Activated T-cell treated with anti-CD3 and anti-CD28 coated beads, Interleukin-2, amount 50 U/mL, for 4 hours (primary cell): ENCODE measurements at regions not wholly inside any gene's neighbourhood (a gene's known extent, or its start where the extent isn't known, plus 50 kb on each side); places are given as distances from the start of the nearest gene placed in this dataset.

ENCODE experiments used
- ATAC-seq, 2 donors: fragments of 200-7000 bp; cut with Tn5 transposase; one replicate each; pipeline ENCODE4 v1.10.0; 2021
- DNase-seq: peaks from one replicate; pipeline ENCODE4 v3.0.0-alpha.2; 2020
- H3K27me3 Mint-ChIP-seq: one replicate; pipeline ENCODE4 v1.8.0; 2021; ENCODE audit warnings: low read depth, mixed read lengths
- H3K36me3 Mint-ChIP-seq: one replicate; pipeline ENCODE4 v1.8.0; 2022; ENCODE audit warnings: mixed read lengths; ENCODE audit not compliant: insufficient read depth
- H3K4me1 Mint-ChIP-seq: one replicate; pipeline ENCODE4 v1.8.0; 2021; ENCODE audit warnings: low read depth, mixed read lengths
- H3K4me3 Mint-ChIP-seq: one replicate; pipeline ENCODE4 v1.8.0; 2021; ENCODE audit warnings: mild to moderate bottlenecking, moderate library complexity, mixed read lengths
- H3K9me3 Mint-ChIP-seq: one replicate; pipeline ENCODE4 v1.8.0; 2021; ENCODE audit warnings: mixed read lengths

GRCh38 chr4:30953799-30954198, 233.6 kb downstream of the PCDH7 start:
- Mint-ChIP-seq H3K4me1 (no peaks in the 10 kb centered on the region), H3K27me3 (no peaks in the 10 kb centered on the region), H3K4me3 (no peak overlapping the region), H3K9me3 (peaks cover 4% of the 10 kb centered on the region), H3K36me3 (no peaks in the 10 kb centered on the region)
- ATAC-seq, result no peak
- DNase-seq, result no peak

DNA sequence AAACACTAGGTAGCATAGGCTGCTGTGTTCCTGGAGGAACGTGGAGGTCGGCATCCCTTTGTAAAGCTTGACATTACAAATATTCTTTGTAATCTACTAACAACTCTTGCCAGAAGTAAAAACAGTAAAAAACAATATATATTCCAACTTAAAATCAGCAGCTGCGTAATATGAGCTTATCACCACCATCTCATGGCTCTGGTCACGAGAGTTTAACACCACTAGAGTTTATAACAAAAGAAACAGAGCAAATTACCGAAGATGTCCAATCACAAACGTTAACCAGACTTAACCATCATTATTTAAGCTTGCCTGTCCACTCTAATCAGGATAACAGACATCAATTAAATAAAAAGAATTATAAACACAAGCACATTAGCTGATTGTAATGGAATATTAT, 236.7 kb downstream of the PCDH7 start:
- H3K9me3 Mint-ChIP-seq, result peaks cover 8% of the 10 kb centered on the region
- no peak for ATAC-seq
- H3K4me3 Mint-ChIP-seq, result no peak overlapping the region
- no peak for DNase-seq
- no peaks in the 10 kb centered on the region for H3K27me3 Mint-ChIP-seq
- no peaks in the 10 kb centered on the region for H3K4me1 Mint-ChIP-seq
- H3K36me3 Mint-ChIP-seq, result no peaks in the 10 kb centered on the region

DNA sequence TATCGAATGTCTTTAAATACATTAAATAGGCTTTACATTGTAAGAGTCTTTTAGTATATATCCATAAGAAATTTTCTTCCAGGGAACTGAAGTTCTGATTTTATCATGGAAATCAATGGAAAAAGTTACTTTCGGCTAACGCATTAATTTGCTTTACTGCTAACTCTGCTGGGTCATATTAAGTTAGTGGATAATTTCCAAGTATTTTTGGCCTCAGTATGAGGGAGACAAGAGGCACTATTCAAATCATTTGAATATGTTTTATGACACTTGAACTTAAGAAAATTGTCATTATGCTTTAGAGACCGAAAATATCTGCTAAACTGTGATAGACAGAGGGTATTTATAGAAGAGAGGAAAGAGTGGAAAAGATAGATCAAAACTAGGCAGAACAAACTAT, 237.5 kb downstream of the PCDH7 start:
- Mint-ChIP-seq H3K4me3 (no peak overlapping the region), H3K36me3 (no peaks in the 10 kb centered on the region), H3K27me3 (no peaks in the 10 kb centered on the region), H3K4me1 (no peaks in the 10 kb centered on the region), H3K9me3 (peaks cover 9% of the 10 kb centered on the region)
- no peak for ATAC-seq
- no peak for DNase-seq

DNA sequence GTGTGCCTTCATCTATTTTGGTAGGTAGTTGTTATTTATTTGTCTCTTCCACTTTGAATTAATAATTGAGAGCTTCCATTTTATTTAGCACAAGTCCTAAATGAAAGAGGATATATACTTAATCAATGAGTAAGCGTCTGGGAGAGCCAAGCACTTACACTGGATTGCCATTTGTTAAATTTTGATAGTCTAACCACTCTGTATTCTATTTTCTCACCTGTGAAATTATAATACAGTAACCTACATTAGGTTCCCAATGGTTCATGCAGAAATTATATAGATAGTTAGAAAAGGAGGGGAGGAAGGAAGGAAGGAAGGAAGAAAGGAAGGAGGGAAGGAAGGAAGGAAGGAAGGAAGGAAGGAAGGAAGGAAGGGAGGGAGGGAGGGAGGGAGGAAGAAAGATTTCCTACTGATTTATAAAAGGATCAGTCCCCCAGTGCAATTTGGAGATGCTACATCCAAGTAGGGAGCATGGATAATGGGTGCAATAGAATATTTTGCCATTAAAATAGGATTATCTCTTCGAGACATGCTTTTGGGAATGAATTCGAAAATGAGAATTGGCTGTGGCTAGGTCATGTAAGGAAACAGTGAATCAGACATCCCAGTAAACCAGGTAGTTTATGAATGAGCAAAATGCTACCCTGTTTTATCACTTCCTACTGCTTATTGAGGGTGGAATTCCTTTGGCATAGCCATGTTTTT, 239.8 kb downstream of the PCDH7 start:
- H3K36me3 Mint-ChIP-seq, result no peaks in the 10 kb centered on the region
- H3K4me3 Mint-ChIP-seq, result no peak overlapping the region
- H3K4me1 Mint-ChIP-seq, result no peaks in the 10 kb centered on the region
- DNase-seq (no peak), ATAC-seq (no peak)
- no peaks in the 10 kb centered on the region for H3K27me3 Mint-ChIP-seq
- H3K9me3 Mint-ChIP-seq, result peaks cover 17% of the 10 kb centered on the region

DNA sequence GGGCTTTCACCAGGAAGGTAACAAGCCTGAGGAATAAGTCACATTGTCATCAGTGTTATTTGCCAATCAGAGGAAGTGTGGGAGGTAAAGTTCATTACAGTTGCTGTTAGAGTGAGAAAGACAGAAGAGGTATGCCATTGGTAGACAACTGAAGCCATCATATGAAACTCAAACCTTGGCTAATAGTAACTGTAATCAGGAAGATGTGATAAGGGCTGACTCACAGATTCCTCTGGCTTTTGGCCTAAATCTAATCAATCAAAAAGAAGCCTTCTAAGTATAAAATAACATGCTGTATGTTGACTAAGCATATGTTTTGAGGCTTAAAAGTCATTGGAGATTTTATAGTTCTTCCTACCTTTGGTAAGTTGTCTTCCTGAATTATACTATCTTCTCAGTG, 242.8 kb downstream of the PCDH7 start:
- no peak for ATAC-seq
- Mint-ChIP-seq H3K36me3 (no peaks in the 10 kb centered on the region), H3K4me3 (no peak overlapping the region), H3K4me1 (no peaks in the 10 kb centered on the region), H3K9me3 (peaks cover 12% of the 10 kb centered on the region), H3K27me3 (no peaks in the 10 kb centered on the region)
- DNase-seq, result no peak

- ATAC-seq (no peak), DNase-seq (no peak)
- Mint-ChIP-seq H3K36me3 (no peaks in the 10 kb centered on the region), H3K4me3 (no peak overlapping the region), H3K9me3 (peaks cover 16% of the 10 kb centered on the region), H3K4me1 (no peaks in the 10 kb centered on the region), H3K27me3 (no peaks in the 10 kb centered on the region)
Measured at GRCh38 chr4:30968926-30969325, 248.8 kb downstream of the PCDH7 start.

DNA sequence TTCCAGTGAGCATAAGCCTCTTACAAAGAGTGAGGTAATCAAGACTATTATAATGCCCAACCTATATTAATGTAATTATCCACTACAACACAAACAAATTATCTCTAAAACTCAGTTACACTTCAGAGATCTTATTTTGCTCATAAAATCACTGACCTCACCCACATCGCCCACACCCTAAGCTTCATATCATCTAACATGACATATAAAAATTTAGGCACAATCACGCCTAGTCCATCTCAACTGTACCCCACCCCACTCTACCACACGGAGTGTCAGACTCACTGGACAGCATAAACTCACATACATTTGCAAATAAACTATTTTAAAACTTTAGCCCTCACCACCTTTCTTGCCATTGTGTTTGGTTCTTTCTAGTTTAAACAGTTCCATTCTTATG, 252.4 kb downstream of the PCDH7 start:
- no peak for DNase-seq
- ATAC-seq, result no peak
- Mint-ChIP-seq H3K27me3 (no peaks in the 10 kb centered on the region), H3K4me3 (no peak overlapping the region), H3K9me3 (peaks cover 24% of the 10 kb centered on the region), H3K4me1 (no peaks in the 10 kb centered on the region), H3K36me3 (no peaks in the 10 kb centered on the region)

DNA sequence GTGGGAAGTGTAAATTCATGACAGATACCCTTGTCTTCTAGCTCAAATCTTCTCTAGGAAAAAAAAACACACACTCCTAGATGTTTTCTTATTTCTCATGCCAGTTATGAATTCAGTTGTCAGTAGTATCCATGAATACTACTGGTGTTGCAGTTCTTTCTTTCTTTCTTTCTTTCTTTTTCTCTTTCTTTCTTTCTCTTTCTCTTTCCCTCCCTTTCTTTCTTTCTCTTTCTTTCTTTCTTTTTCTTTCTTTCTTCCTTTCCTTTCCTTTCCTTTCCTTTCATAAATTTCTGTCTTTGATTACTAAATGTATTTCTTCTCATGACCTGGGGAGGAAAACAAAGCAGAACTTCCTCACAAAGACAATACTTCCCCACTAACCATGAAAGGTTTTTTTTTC, 253.8 kb downstream of the PCDH7 start:
- no peaks in the 10 kb centered on the region for H3K27me3 Mint-ChIP-seq
- H3K4me1 Mint-ChIP-seq, result no peaks in the 10 kb centered on the region
- ATAC-seq, result no peak
- no peak overlapping the region for H3K4me3 Mint-ChIP-seq
- H3K36me3 Mint-ChIP-seq, result no peaks in the 10 kb centered on the region
- no peak for DNase-seq
- H3K9me3 Mint-ChIP-seq, result peaks cover 24% of the 10 kb centered on the region

DNA sequence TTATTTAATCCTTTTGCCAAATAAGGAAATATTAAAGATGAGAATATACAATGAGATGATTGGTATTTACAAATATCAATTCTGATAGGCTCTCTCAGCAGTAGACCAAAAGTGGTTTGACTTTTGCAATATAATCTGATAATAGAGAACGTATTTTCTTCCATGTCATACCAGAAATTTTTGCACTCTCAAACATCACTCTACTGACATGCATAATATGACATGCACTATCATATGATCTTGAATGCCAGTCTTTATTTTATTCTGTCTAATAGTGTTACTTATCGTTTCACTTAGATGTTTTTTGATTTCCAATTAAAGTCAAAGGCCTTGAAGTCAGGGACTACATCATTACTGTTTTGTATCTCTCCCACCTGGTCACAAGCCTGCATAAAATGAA, 259.2 kb downstream of the PCDH7 start:
- DNase-seq (no peak), ATAC-seq (no peak)
- Mint-ChIP-seq H3K4me1 (no peaks in the 10 kb centered on the region), H3K4me3 (no peak overlapping the region), H3K9me3 (peaks cover 11% of the 10 kb centered on the region), H3K36me3 (no peaks in the 10 kb centered on the region), H3K27me3 (no peaks in the 10 kb centered on the region)

DNA sequence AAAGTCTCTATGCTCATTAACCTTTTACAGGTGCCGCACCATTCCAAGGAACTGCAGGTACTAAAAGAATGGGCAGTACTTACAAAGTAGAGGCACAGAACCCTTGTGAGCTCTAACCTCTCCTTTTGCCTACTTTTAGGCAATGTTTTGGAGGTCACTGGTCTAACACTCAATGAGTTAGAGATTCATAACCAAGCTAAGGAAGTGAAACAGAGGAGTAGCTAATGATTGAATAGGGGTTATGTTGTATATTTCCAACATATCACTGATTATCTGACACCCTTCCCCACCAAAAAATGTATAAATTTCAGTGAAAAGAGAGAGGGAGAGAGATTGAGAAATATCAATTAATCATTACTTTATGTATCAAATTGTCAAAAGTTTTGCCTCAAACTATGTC, 269.3 kb downstream of the PCDH7 start:
- H3K9me3 Mint-ChIP-seq, result peaks cover 6% of the 10 kb centered on the region
- ATAC-seq (no peak), DNase-seq (no peak)
- H3K27me3 Mint-ChIP-seq, result no peaks in the 10 kb centered on the region
- H3K36me3 Mint-ChIP-seq, result no peaks in the 10 kb centered on the region
- no peak overlapping the region for H3K4me3 Mint-ChIP-seq
- no peaks in the 10 kb centered on the region for H3K4me1 Mint-ChIP-seq

GRCh38 chr4:30996841-30997240, 276.7 kb downstream of the PCDH7 start:
- no peak for ATAC-seq
- DNase-seq, result no peak
- no peaks in the 10 kb centered on the region for H3K36me3 Mint-ChIP-seq
- H3K27me3 Mint-ChIP-seq, result no peaks in the 10 kb centered on the region
- peaks cover 25% of the 10 kb centered on the region for H3K9me3 Mint-ChIP-seq
- H3K4me1 Mint-ChIP-seq, result no peaks in the 10 kb centered on the region
- H3K4me3 Mint-ChIP-seq, result no peak overlapping the region

DNA sequence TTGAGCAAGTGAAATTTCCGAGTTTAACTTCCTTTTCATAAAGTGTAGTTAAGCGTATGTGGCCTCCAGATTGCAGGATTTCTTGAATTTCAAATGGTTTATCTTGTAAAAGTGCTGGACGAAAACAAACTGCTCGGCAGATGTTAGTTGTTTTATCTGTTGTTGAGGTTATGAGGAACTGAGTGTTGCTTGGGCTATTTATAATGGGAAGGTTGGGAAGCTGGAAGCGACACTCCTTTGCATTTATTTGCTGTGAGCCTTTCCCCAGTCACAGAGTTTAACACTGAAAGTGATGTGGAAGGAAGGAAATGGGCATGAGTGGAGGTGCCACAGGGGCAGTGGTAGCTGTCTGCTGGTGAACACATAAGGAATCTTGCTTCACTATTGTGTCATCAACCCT, 284.9 kb downstream of the PCDH7 start:
- no peaks in the 10 kb centered on the region for H3K27me3 Mint-ChIP-seq
- ATAC-seq (no peak), DNase-seq (no peak)
- peaks cover 18% of the 10 kb centered on the region for H3K9me3 Mint-ChIP-seq
- no peaks in the 10 kb centered on the region for H3K4me1 Mint-ChIP-seq
- no peak overlapping the region for H3K4me3 Mint-ChIP-seq
- no peaks in the 10 kb centered on the region for H3K36me3 Mint-ChIP-seq

DNA sequence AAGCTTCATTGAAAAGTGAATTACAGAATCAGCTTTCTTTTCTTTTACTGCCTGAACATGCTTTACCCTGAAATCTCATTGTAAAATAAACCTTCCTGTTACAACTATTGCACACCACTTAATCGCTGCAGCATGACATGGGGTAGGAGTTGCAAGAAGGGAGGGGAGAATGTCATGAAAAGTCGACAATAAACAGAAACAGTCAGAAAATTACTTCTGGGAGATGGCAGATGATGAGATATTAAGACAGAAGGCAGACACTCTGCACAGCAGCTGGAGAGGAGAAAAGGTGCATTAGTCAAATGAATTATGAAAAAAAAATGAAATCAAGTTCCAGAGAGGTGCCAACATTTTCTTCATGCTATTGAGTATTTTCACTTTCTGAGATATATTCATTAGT, 287.7 kb downstream of the PCDH7 start:
- H3K4me1 Mint-ChIP-seq, result no peaks in the 10 kb centered on the region
- H3K36me3 Mint-ChIP-seq, result no peaks in the 10 kb centered on the region
- ATAC-seq (no peak), DNase-seq (no peak)
- peaks cover 18% of the 10 kb centered on the region for H3K9me3 Mint-ChIP-seq
- H3K4me3 Mint-ChIP-seq, result no peak overlapping the region
- H3K27me3 Mint-ChIP-seq, result no peaks in the 10 kb centered on the region

DNA sequence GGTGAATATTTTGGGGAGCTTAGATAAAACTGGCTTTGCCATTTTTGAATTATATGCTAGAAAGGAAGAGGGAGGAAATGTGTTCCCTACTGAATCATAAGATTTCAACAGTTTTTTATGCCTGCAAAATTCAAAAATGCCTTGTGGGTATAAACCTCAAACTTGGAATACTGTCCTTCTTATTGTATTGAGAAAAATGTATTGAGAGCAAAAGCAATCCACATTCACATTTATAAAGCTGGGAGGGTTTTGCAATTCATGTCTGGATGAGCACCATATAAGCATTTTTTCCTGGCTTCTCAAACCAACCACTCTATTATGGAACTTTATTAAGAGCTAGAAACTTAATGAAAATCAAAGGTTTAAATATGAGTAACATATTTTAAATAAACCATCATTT, 289.8 kb downstream of the PCDH7 start:
- no peak for ATAC-seq
- DNase-seq, result no peak
- H3K36me3 Mint-ChIP-seq, result no peaks in the 10 kb centered on the region
- H3K4me3 Mint-ChIP-seq, result no peak overlapping the region
- peaks cover 9% of the 10 kb centered on the region for H3K9me3 Mint-ChIP-seq
- H3K4me1 Mint-ChIP-seq, result no peaks in the 10 kb centered on the region
- no peaks in the 10 kb centered on the region for H3K27me3 Mint-ChIP-seq

- Mint-ChIP-seq H3K27me3 (no peaks in the 10 kb centered on the region), H3K36me3 (no peaks in the 10 kb centered on the region), H3K4me3 (no peak overlapping the region), H3K4me1 (no peaks in the 10 kb centered on the region), H3K9me3 (peaks cover 7% of the 10 kb centered on the region)
- DNase-seq, result no peak
- ATAC-seq, result no peak
Measured at GRCh38 chr4:31015123-31015522, 295.0 kb downstream of the PCDH7 start.
